Eye (tissue), 1 donor: ENCODE measurements at regions not wholly inside any gene's neighbourhood (a gene's known extent, or its start where the extent isn't known, plus 50 kb on each side); places are given as distances from the start of the nearest gene placed in this dataset.
"Not testable (repeated sequence)": the region's sequence is repeated elsewhere in the genome, so short reads cannot be mapped to it uniquely, and the experiment has no call there.

Experiments
- DNase-seq: peaks from one replicate; pipeline ENCODE4 v3.0.0-alpha.2; 2015

- no peak for DNase-seq
Observed at GRCh38 chr1:60791226-60791625, 291.1 kb upstream of the NFIA start.

GRCh38 chr1:60773099-60773498 lies 309.3 kb upstream of the NFIA start:
- not testable (repeated sequence) for DNase-seq

GRCh38 chr1:60769082-60769481 lies 313.3 kb upstream of the NFIA start:
- no peak for DNase-seq

GRCh38 chr1:60765204-60765603 lies 317.2 kb upstream of the NFIA start:
- DNase-seq: no peak

- DNase-seq: no peak
Observed at GRCh38 chr1:60764489-60764888, 317.9 kb upstream of the NFIA start.

- DNase-seq: no peak
Observed at GRCh38 chr1:60763741-60764140, 318.6 kb upstream of the NFIA start.

- no peak for DNase-seq
Observed at GRCh38 chr1:60762911-60763310, 319.4 kb upstream of the NFIA start.

- no peak for DNase-seq
Observed at GRCh38 chr1:60762176-60762575, 320.2 kb upstream of the NFIA start.

GRCh38 chr1:60759291-60759690 lies 323.1 kb upstream of the NFIA start:
- DNase-seq: no peak

GRCh38 chr1:60757485-60757884 lies 324.9 kb upstream of the NFIA start:
- no peak for DNase-seq

- peak; percentile 57 for DNase-seq
Observed at GRCh38 chr1:60753036-60753900, 329.1 kb upstream of the NFIA start.

GRCh38 chr1:60751306-60751705 lies 331.1 kb upstream of the NFIA start:
- DNase-seq: no peak

- no peak for DNase-seq
Observed at GRCh38 chr1:60747353-60747752, 335.0 kb upstream of the NFIA start.

- peak; percentile 78 for DNase-seq
Observed at GRCh38 chr1:60746278-60746791, 336.0 kb upstream of the NFIA start.

GRCh38 chr1:60745484-60745883 lies 336.9 kb upstream of the NFIA start:
- peak; percentile 42 for DNase-seq

- DNase-seq: no peak
Observed at GRCh38 chr1:60742339-60742738, 340.0 kb upstream of the NFIA start.

- no peak for DNase-seq
Observed at GRCh38 chr1:60740154-60740553, 342.2 kb upstream of the NFIA start.

GRCh38 chr1:60739729-60740128 lies 342.6 kb upstream of the NFIA start:
- DNase-seq: no peak

GRCh38 chr1:60732977-60733401 lies 349.4 kb upstream of the NFIA start:
- no peak for DNase-seq

- no peak for DNase-seq
Observed at GRCh38 chr1:60731321-60731720, 351.0 kb upstream of the NFIA start.

- DNase-seq: peak; percentile 33
Observed at GRCh38 chr1:60727552-60727951, 354.8 kb upstream of the NFIA start.

GRCh38 chr1:60716472-60716871 lies 365.9 kb upstream of the NFIA start:
- no peak for DNase-seq

- DNase-seq: no peak
Observed at GRCh38 chr1:60715970-60716369, 366.4 kb upstream of the NFIA start.

- DNase-seq: no peak
Observed at GRCh38 chr1:60709426-60709825, 372.9 kb upstream of the NFIA start.

GRCh38 chr1:60705026-60705425 lies 377.3 kb upstream of the NFIA start:
- no peak for DNase-seq
